Ishikawa (cell line): ENCODE measurements at regions not wholly inside any gene's neighbourhood (a gene's known extent, or its start where the extent isn't known, plus 50 kb on each side); places are given as distances from the start of the nearest gene placed in this dataset.

Experiments
- CEBPB ChIP-seq: IDR thresholded peaks from 2 replicates; pipeline ENCODE4 v1.6.1; 2012
- CREB1 ChIP-seq: IDR thresholded peaks from 2 replicates; pipeline ENCODE4 v1.6.1; 2012; ENCODE audit warnings: low read depth
- EGR1 ChIP-seq: IDR thresholded peaks from 2 replicates; pipeline ENCODE4 v1.6.1; 2012
- EP300 ChIP-seq: IDR thresholded peaks from 2 replicates; pipeline ENCODE4 v1.6.1; 2012; ENCODE audit warnings: borderline replicate concordance
- FOXM1 ChIP-seq: IDR thresholded peaks from 2 replicates; pipeline ENCODE4 v1.6.1; 2012; ENCODE audit warnings: low read depth, borderline replicate concordance
- NFIC ChIP-seq: IDR thresholded peaks from 2 replicates; pipeline ENCODE4 v1.6.1; 2012
- RAD21 ChIP-seq: IDR thresholded peaks from 2 replicates; pipeline ENCODE4 v1.6.1; 2012; ENCODE audit warnings: low read depth
- REST ChIP-seq: IDR thresholded peaks from 2 replicates; pipeline ENCODE4 v1.6.1; 2012; ENCODE audit warnings: low read depth, mild to moderate bottlenecking
- TAF1 ChIP-seq: IDR thresholded peaks from 2 replicates; pipeline ENCODE4 v1.6.1; 2012; ENCODE audit warnings: low read depth, mild to moderate bottlenecking
- TCF12 ChIP-seq: IDR thresholded peaks from 2 replicates; pipeline ENCODE4 v1.6.1; 2012; ENCODE audit warnings: low read depth
- TEAD4 ChIP-seq: IDR thresholded peaks from 2 replicates; pipeline ENCODE4 v1.6.1; 2012
- USF1 ChIP-seq: IDR thresholded peaks from 2 replicates; pipeline ENCODE4 v1.6.1; 2012
- YY1 ChIP-seq: IDR thresholded peaks from 2 replicates; pipeline ENCODE4 v1.6.1; 2012; ENCODE audit warnings: low read depth
- ZBTB7A ChIP-seq: IDR thresholded peaks from 2 replicates; pipeline ENCODE4 v1.6.1; 2012; ENCODE audit warnings: low read depth
- TF ChIP-seq, protein P1 (sequence below): IDR thresholded peaks from 2 replicates; pipeline ENCODE4 v1.6.1; 2012

DNA sequence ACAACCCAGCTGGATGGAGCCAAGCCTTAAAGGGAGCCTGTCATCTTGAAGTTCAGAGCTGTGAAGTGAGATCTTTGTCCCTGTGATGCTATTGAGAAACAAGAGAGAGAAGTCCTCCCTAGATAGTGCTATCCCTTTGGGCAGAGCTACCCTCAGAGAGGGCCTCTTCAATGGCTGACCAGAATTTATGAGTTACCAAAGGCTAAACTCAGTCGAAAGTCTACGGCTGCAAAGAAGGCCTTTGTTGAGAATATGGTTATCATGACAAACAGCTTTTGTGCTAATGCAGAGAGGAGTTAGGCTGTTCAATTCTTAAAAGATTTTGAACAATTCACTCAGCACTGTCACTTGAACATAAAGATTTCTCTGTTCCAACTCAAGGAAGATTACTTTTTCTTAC lies 65.9 kb upstream of the C3orf80 start:
- TF ChIP-seq EGR1 (no peak), TAF1 (no peak), CREB1 (no peak), YY1 (no peak), TEAD4 (no peak), ZBTB7A (no peak), REST (no peak), EP300 (no peak), CEBPB (no peak), RAD21 (no peak), FOXM1 (no peak), USF1 (no peak), TCF12 (no peak)
- TF ChIP-seq, protein P1, sequence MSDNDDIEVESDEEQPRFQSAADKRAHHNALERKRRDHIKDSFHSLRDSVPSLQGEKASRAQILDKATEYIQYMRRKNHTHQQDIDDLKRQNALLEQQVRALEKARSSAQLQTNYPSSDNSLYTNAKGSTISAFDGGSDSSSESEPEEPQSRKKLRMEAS, result no peak

- no peak for TF ChIP-seq TCF12
- TF ChIP-seq TEAD4, result no peak
- no peak for TF ChIP-seq REST
- no peak for TF ChIP-seq NFIC
- TF ChIP-seq YY1, result no peak
- no peak for TF ChIP-seq ZBTB7A
- TF ChIP-seq CREB1, result no peak
- TF ChIP-seq RAD21, result no peak
- no peak for TF ChIP-seq EP300
- TF ChIP-seq FOXM1, result no peak
- TF ChIP-seq, protein P1, result no peak
- TF ChIP-seq EGR1, result no peak
- no peak for TF ChIP-seq TAF1
- TF ChIP-seq USF1, result no peak
- no peak for TF ChIP-seq CEBPB
Observed at GRCh38 chr3:160159806-160160205, 65.4 kb upstream of the C3orf80 start.

DNA sequence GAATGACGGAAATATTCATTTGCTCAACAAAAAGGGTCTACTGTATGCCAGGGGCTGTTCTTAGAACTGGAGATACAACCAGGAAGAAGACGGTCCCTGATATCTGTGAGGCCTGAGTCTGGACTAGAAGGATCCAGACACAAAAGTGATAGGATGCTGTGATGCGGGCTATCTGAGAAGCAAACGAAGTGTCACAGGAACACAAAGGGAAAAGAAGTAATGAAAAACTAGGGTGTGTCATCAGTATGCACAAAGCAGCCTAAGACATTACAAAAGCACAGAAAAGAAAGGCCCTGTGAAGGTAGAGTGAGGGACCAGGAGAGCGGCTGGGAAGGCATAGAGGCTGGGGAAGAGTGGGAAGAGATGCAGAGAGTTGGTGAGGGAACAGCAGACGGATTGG lies 63.3 kb upstream of the C3orf80 start:
- no peak for TF ChIP-seq TEAD4
- no peak for TF ChIP-seq ZBTB7A
- no peak for TF ChIP-seq EGR1
- TF ChIP-seq YY1, result no peak
- TF ChIP-seq USF1, result no peak
- TF ChIP-seq REST, result no peak
- TF ChIP-seq TAF1, result no peak
- TF ChIP-seq, protein P1, result no peak
- TF ChIP-seq CREB1, result no peak
- TF ChIP-seq EP300, result no peak
- TF ChIP-seq CEBPB, result no peak
- TF ChIP-seq NFIC, result no peak
- TF ChIP-seq TCF12, result no peak
- TF ChIP-seq FOXM1, result no peak
- no peak for TF ChIP-seq RAD21

DNA sequence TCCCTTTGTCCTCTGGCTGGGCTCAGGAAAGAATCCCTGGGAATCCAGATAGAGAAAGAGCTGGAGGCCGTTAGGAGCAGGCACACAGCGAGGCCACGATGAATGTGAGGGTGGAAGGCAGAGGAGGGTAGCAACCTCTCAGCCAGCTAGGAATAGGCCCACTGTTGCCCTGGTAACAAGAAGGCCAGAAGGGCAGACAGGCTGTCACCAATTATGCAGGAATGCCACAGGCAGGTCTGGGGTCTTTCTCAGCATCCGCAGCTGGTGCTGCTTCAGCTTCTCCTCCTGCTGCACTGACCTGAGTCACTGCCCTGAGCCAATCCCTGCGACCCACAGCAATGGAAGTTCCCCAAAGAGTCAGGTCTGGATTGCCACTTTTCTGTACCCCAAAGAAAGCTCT lies 62.8 kb upstream of the C3orf80 start:
- TF ChIP-seq RAD21 (no peak), FOXM1 (no peak), CEBPB (no peak), CREB1 (no peak), EGR1 (no peak), REST (no peak), EP300 (no peak), TEAD4 (no peak)
